Liver (tissue), 3 donors: ENCODE measurements at regions not wholly inside any gene's neighbourhood (a gene's known extent, or its start where the extent isn't known, plus 50 kb on each side); places are given as distances from the start of the nearest gene placed in this dataset.

Source experiments
- ATF3 ChIP-seq: IDR thresholded peaks from 2 replicates; pipeline ENCODE4 v1.6.1; 2016; ENCODE audit warnings: antibody characterized with exemption
- CTCF ChIP-seq: fragments of 150-350 bp; IDR thresholded peaks from 2 replicates; pipeline ENCODE4 v1.5.1; 2017; ENCODE audit warnings: improper control_type of control experiment, low read depth, low read length; ENCODE audit not compliant: missing input control
- FOXA2 ChIP-seq: IDR thresholded peaks from 2 replicates; pipeline ENCODE4 v1.6.1; 2016; ENCODE audit warnings: antibody characterized with exemption
- GABPA ChIP-seq, 2 donors: IDR thresholded peaks in 1 of 2; conservative IDR thresholded peaks in 1 of 2; 2 replicates each; pipeline ENCODE4 v1.6.1; 2016; ENCODE audit warnings: antibody characterized with exemption in 2 of 2, mild to moderate bottlenecking in 1 of 2, moderate library complexity in 1 of 2
- HNF4G ChIP-seq: IDR thresholded peaks from 2 replicates; pipeline ENCODE4 v1.6.1; 2016; ENCODE audit warnings: antibody characterized with exemption
- JUND ChIP-seq, 2 donors: IDR thresholded peaks; 2 replicates each; pipeline ENCODE4 v1.6.1; 2016; ENCODE audit warnings: antibody characterized with exemption in 2 of 2
- RAD21 ChIP-seq, 2 donors: IDR thresholded peaks; 2 replicates each; pipeline ENCODE4 v1.6.1; 2016; ENCODE audit warnings: antibody characterized with exemption in 2 of 2, mild to moderate bottlenecking in 2 of 2
- REST ChIP-seq: IDR thresholded peaks from 2 replicates; pipeline ENCODE4 v1.6.1; 2016; ENCODE audit warnings: antibody characterized with exemption, mild to moderate bottlenecking
- RXRA ChIP-seq, 2 donors: IDR thresholded peaks; 2 replicates each; pipeline ENCODE4 v1.6.1; 2017 to 2018; ENCODE audit warnings: antibody characterized with exemption in 2 of 2, mild to moderate bottlenecking in 1 of 2
- SP1 ChIP-seq: IDR thresholded peaks from 2 replicates; pipeline ENCODE4 v1.6.1; 2018; ENCODE audit warnings: antibody characterized with exemption, mild to moderate bottlenecking
- TAF1 ChIP-seq: conservative IDR thresholded peaks from 2 replicates; pipeline ENCODE4 v1.6.1; 2016; ENCODE audit warnings: antibody characterized with exemption, mild to moderate bottlenecking
- YY1 ChIP-seq: IDR thresholded peaks from 2 replicates; pipeline ENCODE4 v1.6.1; 2016; ENCODE audit warnings: antibody characterized with exemption, mild to moderate bottlenecking
- ZBTB33 ChIP-seq: IDR thresholded peaks from 2 replicates; pipeline ENCODE4 v1.6.1; 2016; ENCODE audit warnings: antibody characterized with exemption
- TF ChIP-seq, protein P1 (sequence below): IDR thresholded peaks from 2 replicates; pipeline ENCODE4 v1.6.1; 2016; ENCODE audit warnings: antibody characterized with exemption
- donor health status: healthy.
- donor health status: healthy.

GRCh38 chr7:125257617-125258016 lies 328.0 kb upstream of the POT1 start:
- TF ChIP-seq TAF1 (no peak), CTCF (no peak), RAD21 (IDR thresholded peaks at IDR 0.05) (no peak), GABPA (IDR thresholded peaks at IDR 0.05 in 1 of 2, conservative IDR thresholded peaks at IDR 0.05 in 1 of 2) (no peak), JUND (IDR thresholded peaks at IDR 0.05) (no peak), YY1 (no peak), SP1 (no peak), REST (no peak), ZBTB33 (no peak), HNF4G (no peak), FOXA2 (no peak), RXRA (IDR thresholded peaks at IDR 0.05) (no peak), ATF3 (no peak)
- TF ChIP-seq, protein P1, sequence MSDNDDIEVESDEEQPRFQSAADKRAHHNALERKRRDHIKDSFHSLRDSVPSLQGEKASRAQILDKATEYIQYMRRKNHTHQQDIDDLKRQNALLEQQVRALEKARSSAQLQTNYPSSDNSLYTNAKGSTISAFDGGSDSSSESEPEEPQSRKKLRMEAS: no peak
